Neuronal stem cell (in vitro differentiated cells): ENCODE measurements at regions not wholly inside any gene's neighbourhood (a gene's known extent, or its start where the extent isn't known, plus 50 kb on each side); places are given as distances from the start of the nearest gene placed in this dataset.

Source experiments
- DNase-seq: peaks from one replicate; pipeline ENCODE4 v3.0.0-alpha.2; 2013; ENCODE audit warnings: low spot score
- H2AFZ ChIP-seq: one replicate; pipeline ENCODE4 v1.6.1; 2013; ENCODE audit warnings: mild to moderate bottlenecking, low read length, inconsistent platforms
- H2AK5ac ChIP-seq: 2 replicates; pipeline ENCODE4 v1.6.1; 2013; ENCODE audit warnings: low read depth, mild to moderate bottlenecking, inconsistent platforms, low read length, moderate library complexity, mixed read lengths
- H2BK120ac ChIP-seq: 2 replicates; pipeline ENCODE4 v1.6.1; 2013; ENCODE audit warnings: low read depth, mild to moderate bottlenecking, inconsistent platforms, low read length, moderate library complexity, mixed read lengths
- H2BK12ac ChIP-seq: one replicate; pipeline ENCODE4 v1.6.1; 2013; ENCODE audit warnings: low read length, inconsistent platforms
- H2BK15ac ChIP-seq: 2 replicates; pipeline ENCODE4 v1.6.1; 2013; ENCODE audit warnings: mild to moderate bottlenecking, low read length, inconsistent platforms, mixed read lengths
- H2BK5ac ChIP-seq: one replicate; pipeline ENCODE4 v1.6.1; 2013; ENCODE audit warnings: inconsistent platforms, mild to moderate bottlenecking, low read length, moderate library complexity
- H3K14ac ChIP-seq: one replicate; pipeline ENCODE4 v1.6.1; 2013; ENCODE audit warnings: low read length, inconsistent platforms
- H3K18ac ChIP-seq: 2 replicates; pipeline ENCODE4 v1.6.1; 2013; ENCODE audit warnings: low read length, inconsistent platforms
- H3K23ac ChIP-seq: 2 replicates; pipeline ENCODE4 v1.6.1; 2013; ENCODE audit warnings: low read depth, mild to moderate bottlenecking, mixed read lengths, low read length, inconsistent platforms; ENCODE audit not compliant: poor library complexity
- H3K27ac ChIP-seq: replicated peaks from 3 replicates; pipeline ENCODE4 v1.5.1; 2013; ENCODE audit warnings: low read length, inconsistent platforms
- H3K27me3 ChIP-seq, 3 experiments: 2 replicates each; pipeline ENCODE4 v1.6.1; 2013; ENCODE audit warnings: low read length in 3 of 3, mild to moderate bottlenecking in 2 of 3, inconsistent platforms in 1 of 3, low read depth in 1 of 3, mixed read lengths in 1 of 3, moderate library complexity in 1 of 3; ENCODE audit not compliant: control insufficient read depth in 3 of 3, insufficient read depth in 3 of 3
- H3K36me3 ChIP-seq, 2 donors: replicated peaks in 1 of 2; 2 replicates each; pipeline ENCODE4 v1.6.1; 2013; ENCODE audit warnings: low read length in 2 of 2; ENCODE audit not compliant: control insufficient read depth in 2 of 2, insufficient read depth in 2 of 2
- H3K4ac ChIP-seq: 2 replicates; pipeline ENCODE4 v1.6.1; 2013; ENCODE audit warnings: inconsistent platforms, mild to moderate bottlenecking, low read length, moderate library complexity
- H3K4me1 ChIP-seq, 2 donors: 1 replicate in 1 of 2; 2 replicates in 1 of 2; pipeline ENCODE4 v1.6.1; 2013; ENCODE audit warnings: low read length in 2 of 2, low read depth in 1 of 2; ENCODE audit not compliant: control insufficient read depth in 2 of 2, insufficient read depth in 1 of 2
- H3K4me2 ChIP-seq: one replicate; pipeline ENCODE4 v1.6.1; 2013; ENCODE audit warnings: mild to moderate bottlenecking, low read length, inconsistent platforms; ENCODE audit not compliant: insufficient read depth, poor library complexity, severe bottlenecking
- H3K4me3 ChIP-seq, 2 donors: 2 replicates each; pipeline ENCODE4 v1.5.1; 2013; ENCODE audit warnings: low read length in 2 of 2, mild to moderate bottlenecking in 2 of 2, inconsistent platforms in 1 of 2, moderate library complexity in 1 of 2
- H3K79me1 ChIP-seq: one replicate; pipeline ENCODE4 v1.6.1; 2013; ENCODE audit warnings: low read depth, mild to moderate bottlenecking, inconsistent platforms, low read length, moderate library complexity
- H3K9ac ChIP-seq: one replicate; pipeline ENCODE4 v1.6.1; 2013; ENCODE audit warnings: mild to moderate bottlenecking, low read depth, low read length, inconsistent platforms; ENCODE audit not compliant: poor library complexity
- H3K9me3 ChIP-seq, 2 donors: replicated peaks in 1 of 2; 2 replicates each; pipeline versions ENCODE3 to v1.6.1; 2013; ENCODE audit warnings: low read length in 2 of 2, mild to moderate bottlenecking in 2 of 2, inconsistent platforms in 1 of 2, low read depth in 1 of 2, mixed read lengths in 1 of 2, moderate library complexity in 1 of 2; ENCODE audit not compliant: control insufficient read depth in 2 of 2, insufficient read depth in 1 of 2
- H4K8ac ChIP-seq: one replicate; pipeline ENCODE4 v1.6.1; 2013; ENCODE audit warnings: low read depth, mild to moderate bottlenecking, inconsistent platforms, low read length, moderate library complexity
- H4K91ac ChIP-seq: one replicate; pipeline ENCODE4 v1.6.1; 2013; ENCODE audit warnings: low read length, low read depth, mild to moderate bottlenecking, inconsistent platforms; ENCODE audit not compliant: poor library complexity
- WGBS, 2 donors: extraction: QIAGEN DNeasy Blood & Tissue Kit; methylation state at CpG; one replicate each; pipeline ENCODE4 v1.1.7; 2013; ENCODE audit warnings: missing lambda C conversion rate in 2 of 2, mixed read lengths in 1 of 2; ENCODE audit not compliant: insufficient read length in 2 of 2, insufficient replicate concordance in 1 of 2; ENCODE audit errors: extremely low coverage in 2 of 2; 5-methylcytosine and 5-hydroxymethylcytosine counted together

DNA sequence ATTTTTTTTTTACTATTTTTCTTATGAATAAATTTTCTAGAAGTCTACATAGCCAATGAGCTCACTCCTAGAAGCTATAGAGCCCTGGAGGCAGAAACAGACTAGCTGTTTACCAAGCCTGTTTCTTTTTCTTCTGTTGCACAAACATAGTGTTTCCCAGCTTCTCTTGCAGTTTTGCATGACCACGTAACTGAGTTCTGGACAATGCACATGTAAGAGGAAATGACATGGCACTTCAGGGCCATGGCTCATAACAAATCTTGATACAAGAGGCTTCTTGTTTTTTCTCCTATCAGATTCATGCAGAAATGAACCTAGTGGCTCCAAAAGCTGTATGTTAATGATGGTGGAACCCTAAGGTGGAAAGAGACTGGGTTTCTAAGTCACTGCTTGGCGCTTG is 127.4 kb downstream of the ZNF330 start:
- DNase-seq = no peak
- no CpG with 5 or more reads among the region's 2 CpGs for WGBS, 2 donors
- H3K9me3 ChIP-seq = no peaks in the 10 kb centered on the region
- H4K91ac ChIP-seq = no peak overlapping the region
- no peak overlapping the region for H2AK5ac ChIP-seq
- no peak overlapping the region for H2BK15ac ChIP-seq
- H3K4ac ChIP-seq = no peak overlapping the region
- no peak overlapping the region for H4K8ac ChIP-seq
- H2BK5ac ChIP-seq = no peak overlapping the region
- H3K23ac ChIP-seq = no peak overlapping the region
- no peak overlapping the region for H3K27ac ChIP-seq
- H3K4me1 ChIP-seq = no peaks in the 10 kb centered on the region
- H2BK12ac ChIP-seq = no peak overlapping the region
- no peak overlapping the region for H3K9ac ChIP-seq
- H3K14ac ChIP-seq = no peak overlapping the region
- H3K27me3 ChIP-seq = no peaks in the 10 kb centered on the region
- no peaks in the 10 kb centered on the region for H3K79me1 ChIP-seq
- H3K36me3 ChIP-seq = no peaks in the 10 kb centered on the region
- no peak overlapping the region for H3K18ac ChIP-seq
- H3K4me2 ChIP-seq = no peak overlapping the region
- H2BK120ac ChIP-seq = no peak overlapping the region
- H2AFZ ChIP-seq = no peak overlapping the region
- no peak overlapping the region for H3K4me3 ChIP-seq

DNA sequence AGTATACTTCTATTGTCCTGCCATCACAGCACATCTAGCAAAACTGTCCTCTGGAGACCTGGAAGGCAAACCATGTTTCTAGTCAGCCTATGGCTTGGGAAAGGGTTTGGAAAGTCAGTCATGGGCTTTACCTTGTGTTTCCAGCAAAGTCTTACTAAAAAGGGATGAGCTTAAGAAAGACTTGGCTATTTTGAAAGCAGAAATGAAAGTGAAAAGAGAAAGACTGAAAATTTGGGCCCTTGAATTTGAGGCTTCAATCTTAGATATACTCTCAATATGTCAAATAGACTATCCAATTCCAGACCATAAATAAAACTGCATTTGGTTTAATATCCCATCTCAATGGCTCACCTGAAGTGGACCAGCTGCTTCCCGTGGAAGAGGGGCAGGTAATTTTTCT is 127.9 kb downstream of the ZNF330 start:
- no peak overlapping the region for H2BK12ac ChIP-seq
- no peaks in the 10 kb centered on the region for H3K9me3 ChIP-seq
- no peaks in the 10 kb centered on the region for H3K4me1 ChIP-seq
- H2BK15ac ChIP-seq = no peak overlapping the region
- H3K36me3 ChIP-seq = no peaks in the 10 kb centered on the region
- H3K27ac ChIP-seq = no peak overlapping the region
- H3K18ac ChIP-seq = no peak overlapping the region
- no peak overlapping the region for H3K4me2 ChIP-seq
- no peak overlapping the region for H3K23ac ChIP-seq
- no peak overlapping the region for H2BK120ac ChIP-seq
- H3K79me1 ChIP-seq = no peaks in the 10 kb centered on the region
- no peak overlapping the region for H2BK5ac ChIP-seq
- no peak overlapping the region for H4K8ac ChIP-seq
- H3K4me3 ChIP-seq = no peak overlapping the region
- no peaks in the 10 kb centered on the region for H3K27me3 ChIP-seq
- no peak overlapping the region for H2AFZ ChIP-seq
- H4K91ac ChIP-seq = no peak overlapping the region
- no peak overlapping the region for H3K14ac ChIP-seq
- H3K4ac ChIP-seq = no peak overlapping the region
- no peak overlapping the region for H3K9ac ChIP-seq
- DNase-seq = no peak
- H2AK5ac ChIP-seq = no peak overlapping the region
- no CpG with 5 or more reads among the region's 1 CpG for WGBS, 2 donors

DNA sequence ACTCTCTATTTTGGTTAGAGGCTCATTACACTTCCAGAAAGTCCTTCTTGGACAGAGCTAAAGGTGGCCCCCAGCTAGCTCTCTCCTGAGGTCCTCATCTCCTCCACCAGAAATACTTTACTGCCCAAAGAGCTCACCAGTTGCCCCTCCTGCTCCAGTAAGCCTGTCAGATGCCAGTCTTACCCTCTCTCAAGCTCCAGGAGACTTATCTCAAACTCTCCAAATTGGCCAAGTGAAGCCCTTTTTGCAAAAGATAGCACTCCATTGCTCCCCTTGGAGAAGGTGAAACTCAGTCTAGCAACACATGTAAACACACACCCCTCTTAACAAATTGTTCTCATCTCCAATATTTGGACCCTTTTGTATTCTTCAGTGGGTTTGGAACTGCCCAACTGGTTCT is 128.5 kb downstream of the ZNF330 start:
- no peak overlapping the region for H2AK5ac ChIP-seq
- H3K23ac ChIP-seq = no peak overlapping the region
- H3K9ac ChIP-seq = no peak overlapping the region
- no peaks in the 10 kb centered on the region for H3K79me1 ChIP-seq
- no peaks in the 10 kb centered on the region for H3K4me1 ChIP-seq
- H3K4me3 ChIP-seq = no peak overlapping the region
- no peak overlapping the region for H3K18ac ChIP-seq
- no peak overlapping the region for H3K27ac ChIP-seq
- H2BK12ac ChIP-seq = no peak overlapping the region
- H3K4me2 ChIP-seq = no peak overlapping the region
- H2AFZ ChIP-seq = no peak overlapping the region
- no peaks in the 10 kb centered on the region for H3K36me3 ChIP-seq
- H3K9me3 ChIP-seq = no peaks in the 10 kb centered on the region
- no peaks in the 10 kb centered on the region for H3K27me3 ChIP-seq
- no peak overlapping the region for H3K4ac ChIP-seq
- no peak for DNase-seq
- no peak overlapping the region for H2BK15ac ChIP-seq
- no peak overlapping the region for H4K8ac ChIP-seq
- H2BK5ac ChIP-seq = no peak overlapping the region
- H3K14ac ChIP-seq = no peak overlapping the region
- H4K91ac ChIP-seq = no peak overlapping the region
- no peak overlapping the region for H2BK120ac ChIP-seq

DNA sequence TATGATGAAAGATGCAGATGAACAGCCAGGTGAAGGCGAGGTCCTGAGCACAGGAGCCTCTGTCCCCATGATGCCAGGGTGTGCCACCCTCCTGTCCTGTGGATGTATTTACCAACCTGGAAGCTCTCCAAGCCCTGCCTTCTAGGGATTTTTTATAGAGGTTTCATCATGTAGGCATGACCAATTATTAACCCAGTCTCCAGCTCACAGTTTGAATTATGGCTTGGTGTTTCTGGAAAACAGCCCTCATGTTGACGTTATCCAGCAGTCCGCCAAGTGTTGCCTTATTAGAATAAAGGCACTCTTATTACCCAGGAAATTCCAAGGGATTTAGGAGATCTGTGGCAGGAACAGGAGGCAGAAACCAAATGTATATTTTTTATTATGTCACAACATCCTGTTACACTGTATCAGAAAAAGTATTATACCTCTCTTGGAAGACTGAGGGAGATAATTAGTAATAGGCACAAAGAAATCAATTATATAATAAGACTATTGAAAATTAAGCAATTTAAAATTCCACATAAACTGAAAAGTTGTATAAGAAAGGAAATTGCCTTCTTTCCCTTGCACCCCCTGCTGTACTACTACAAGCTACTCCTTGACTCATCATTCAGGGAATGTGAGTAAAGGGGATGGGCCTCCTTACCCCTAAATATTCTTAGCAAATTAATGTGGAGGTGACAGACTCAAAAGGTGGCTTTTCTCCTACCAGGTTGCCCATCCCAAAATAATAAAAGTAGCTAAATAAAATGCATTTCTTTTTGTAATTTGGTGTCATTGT is 129.6 kb downstream of the ZNF330 start:
- H3K4me3 ChIP-seq = no peak overlapping the region
- H3K14ac ChIP-seq = no peak overlapping the region
- H2AK5ac ChIP-seq = no peak overlapping the region
- H3K27ac ChIP-seq = no peak overlapping the region
- no peak overlapping the region for H2BK12ac ChIP-seq
- no CpG with 5 or more reads among the region's 3 CpGs for WGBS, 2 donors
- H3K36me3 ChIP-seq = no peaks in the 10 kb centered on the region
- no peak overlapping the region for H2AFZ ChIP-seq
- no peaks in the 10 kb centered on the region for H3K9me3 ChIP-seq
- H2BK120ac ChIP-seq = no peak overlapping the region
- H4K8ac ChIP-seq = no peak overlapping the region
- no peak for DNase-seq
- H3K18ac ChIP-seq = no peak overlapping the region
- H3K9ac ChIP-seq = no peak overlapping the region
- H3K79me1 ChIP-seq = no peaks in the 10 kb centered on the region
- H3K23ac ChIP-seq = no peak overlapping the region
- no peak overlapping the region for H2BK15ac ChIP-seq
- H3K4me1 ChIP-seq = no peaks in the 10 kb centered on the region
- no peak overlapping the region for H4K91ac ChIP-seq
- H3K27me3 ChIP-seq = no peaks in the 10 kb centered on the region
- H3K4me2 ChIP-seq = no peak overlapping the region
- no peak overlapping the region for H2BK5ac ChIP-seq
- no peak overlapping the region for H3K4ac ChIP-seq
